Osteocyte (in vitro differentiated cells): ENCODE measurements at regions not wholly inside any gene's neighbourhood (a gene's known extent, or its start where the extent isn't known, plus 50 kb on each side); places are given as distances from the start of the nearest gene placed in this dataset.

ENCODE experiments used
- DNase-seq: peaks from one replicate; pipeline ENCODE4 v3.0.0; 2021; ENCODE audit warnings: mixed read lengths; ENCODE audit not compliant: unreplicated experiment; ENCODE audit errors: extremely low spot score
- H3K27ac Mint-ChIP-seq: one replicate; pipeline ENCODE4 v1.8.0; 2021; ENCODE audit warnings: mild to moderate bottlenecking, mixed read lengths; ENCODE audit not compliant: unreplicated experiment
- H3K27me3 Mint-ChIP-seq: one replicate; pipeline ENCODE4 v1.8.0; 2021; ENCODE audit warnings: mixed read lengths; ENCODE audit not compliant: unreplicated experiment
- H3K36me3 Mint-ChIP-seq: one replicate; pipeline ENCODE4 v1.8.0; 2021; ENCODE audit warnings: mixed read lengths; ENCODE audit not compliant: unreplicated experiment
- H3K4me1 Mint-ChIP-seq: one replicate; pipeline ENCODE4 v1.8.0; 2021; ENCODE audit warnings: mixed read lengths; ENCODE audit not compliant: unreplicated experiment
- H3K4me3 Mint-ChIP-seq: one replicate; pipeline ENCODE4 v1.8.0; 2021; ENCODE audit warnings: mild to moderate bottlenecking, moderate library complexity, mixed read lengths; ENCODE audit not compliant: unreplicated experiment
- H3K9me3 Mint-ChIP-seq: one replicate; pipeline ENCODE4 v1.8.0; 2021; ENCODE audit warnings: mixed read lengths; ENCODE audit not compliant: unreplicated experiment
- TF ChIP-seq, protein P1 (sequence below): fragments of 200-600 bp; sonication (generic); IDR thresholded peaks from 2 replicates; pipeline ENCODE4 v1.5.0; 2021; ENCODE audit warnings: antibody characterized with exemption, mild to moderate bottlenecking, moderate library complexity

DNA sequence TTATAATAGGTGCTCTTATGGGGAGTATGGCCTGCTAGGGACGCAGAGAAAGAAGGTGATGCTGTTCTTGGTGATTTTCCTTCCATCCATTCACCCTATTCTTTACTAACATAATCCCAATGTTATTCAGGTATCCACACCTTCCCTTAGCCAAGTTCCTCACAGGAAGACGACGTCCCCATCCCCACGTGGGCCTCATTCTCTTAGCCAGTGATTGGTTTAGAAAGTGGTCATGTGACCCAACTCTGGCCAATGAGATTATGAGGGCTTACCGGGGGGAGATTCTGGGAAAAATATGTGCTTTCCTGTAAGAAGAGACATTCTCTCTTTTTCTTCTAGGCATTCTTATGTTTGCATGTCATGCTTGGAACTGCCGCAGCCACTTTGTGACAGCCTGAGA, 474.7 kb downstream of the HAPSTR1 start:
- Mint-ChIP-seq H3K36me3 (no peaks in the 10 kb centered on the region), H3K4me3 (no peak overlapping the region), H3K4me1 (no peaks in the 10 kb centered on the region), H3K9me3 (peaks cover 13% of the 10 kb centered on the region), H3K27me3 (no peaks in the 10 kb centered on the region), H3K27ac (no peak overlapping the region)
- TF ChIP-seq, protein P1, sequence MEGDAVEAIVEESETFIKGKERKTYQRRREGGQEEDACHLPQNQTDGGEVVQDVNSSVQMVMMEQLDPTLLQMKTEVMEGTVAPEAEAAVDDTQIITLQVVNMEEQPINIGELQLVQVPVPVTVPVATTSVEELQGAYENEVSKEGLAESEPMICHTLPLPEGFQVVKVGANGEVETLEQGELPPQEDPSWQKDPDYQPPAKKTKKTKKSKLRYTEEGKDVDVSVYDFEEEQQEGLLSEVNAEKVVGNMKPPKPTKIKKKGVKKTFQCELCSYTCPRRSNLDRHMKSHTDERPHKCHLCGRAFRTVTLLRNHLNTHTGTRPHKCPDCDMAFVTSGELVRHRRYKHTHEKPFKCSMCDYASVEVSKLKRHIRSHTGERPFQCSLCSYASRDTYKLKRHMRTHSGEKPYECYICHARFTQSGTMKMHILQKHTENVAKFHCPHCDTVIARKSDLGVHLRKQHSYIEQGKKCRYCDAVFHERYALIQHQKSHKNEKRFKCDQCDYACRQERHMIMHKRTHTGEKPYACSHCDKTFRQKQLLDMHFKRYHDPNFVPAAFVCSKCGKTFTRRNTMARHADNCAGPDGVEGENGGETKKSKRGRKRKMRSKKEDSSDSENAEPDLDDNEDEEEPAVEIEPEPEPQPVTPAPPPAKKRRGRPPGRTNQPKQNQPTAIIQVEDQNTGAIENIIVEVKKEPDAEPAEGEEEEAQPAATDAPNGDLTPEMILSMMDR: no peak
- no peak for DNase-seq

DNA sequence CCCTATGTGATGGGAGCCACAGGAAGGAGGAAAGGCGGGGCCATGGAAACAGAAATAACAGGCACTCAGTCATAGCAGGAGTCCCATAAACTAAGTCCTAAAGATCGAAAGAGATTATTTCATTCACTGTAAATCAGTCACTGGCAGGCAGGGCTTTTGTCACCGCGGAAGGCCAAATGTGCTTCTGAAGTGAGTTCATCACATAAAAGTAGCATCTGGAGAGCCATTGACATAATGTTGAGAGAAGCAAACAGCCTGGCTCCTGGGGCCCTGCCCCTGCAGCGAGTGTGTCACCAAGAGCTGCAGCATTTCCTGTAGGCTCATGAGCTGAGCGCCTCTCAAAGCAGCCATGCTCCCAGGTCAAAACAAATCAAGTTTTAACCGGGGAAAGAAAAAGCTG, 476.2 kb downstream of the HAPSTR1 start:
- Mint-ChIP-seq H3K9me3 (peaks cover 13% of the 10 kb centered on the region), H3K27me3 (no peaks in the 10 kb centered on the region), H3K4me1 (no peaks in the 10 kb centered on the region), H3K36me3 (no peaks in the 10 kb centered on the region), H3K27ac (no peak overlapping the region), H3K4me3 (no peak overlapping the region)
- no peak for DNase-seq
- TF ChIP-seq, protein P1: no peak

DNA sequence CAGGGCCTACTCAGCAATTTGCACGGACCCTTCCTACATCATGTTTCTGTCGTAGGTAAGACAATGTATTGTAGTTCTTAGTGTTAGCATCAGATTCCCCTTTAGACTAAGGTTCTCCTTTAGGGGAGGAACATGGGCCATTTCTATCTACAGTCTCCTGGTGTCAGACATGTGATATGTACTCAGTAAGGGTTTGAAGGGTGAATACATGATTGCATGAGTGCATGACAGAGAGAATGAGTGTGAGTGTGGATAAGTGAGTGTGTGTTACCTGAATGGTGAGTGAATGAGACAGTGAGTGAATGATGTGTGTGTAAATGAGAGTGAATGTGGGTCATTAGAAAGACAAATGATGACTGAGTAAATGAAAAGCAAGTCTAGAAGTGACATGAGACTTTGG, 476.8 kb downstream of the HAPSTR1 start:
- no peaks in the 10 kb centered on the region for H3K4me1 Mint-ChIP-seq
- TF ChIP-seq, protein P1: no peak

DNA sequence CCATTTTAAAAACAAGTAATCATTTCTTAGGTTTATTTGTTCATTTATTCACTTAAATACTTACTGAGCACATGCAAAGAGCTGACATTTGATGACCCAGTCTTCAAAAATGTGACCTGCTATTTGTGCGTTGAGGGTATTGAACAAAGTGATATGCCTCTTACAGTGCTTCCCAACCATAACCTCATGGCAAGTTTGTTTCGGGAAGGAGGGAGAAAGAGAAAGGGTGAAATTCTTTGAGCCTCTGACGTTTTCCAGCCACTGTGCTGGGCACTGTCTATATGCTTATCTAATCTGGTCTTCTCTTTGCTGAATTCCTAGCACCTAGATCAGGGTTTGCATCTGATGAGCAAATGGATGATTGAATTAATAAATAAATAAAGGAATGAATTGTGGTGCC, 479.1 kb downstream of the HAPSTR1 start:
- Mint-ChIP-seq H3K27me3 (no peaks in the 10 kb centered on the region), H3K27ac (no peak overlapping the region), H3K36me3 (no peaks in the 10 kb centered on the region), H3K4me1 (no peaks in the 10 kb centered on the region), H3K4me3 (no peak overlapping the region), H3K9me3 (peaks cover 9% of the 10 kb centered on the region)
- no peak for DNase-seq
- TF ChIP-seq, protein P1: no peak

More for the DNA sequence above, 476.8 kb downstream of the HAPSTR1 start:
- no peak for DNase-seq
- no peak overlapping the region for H3K27ac Mint-ChIP-seq
- H3K9me3 Mint-ChIP-seq: peaks cover 9% of the 10 kb centered on the region
- H3K36me3 Mint-ChIP-seq: no peaks in the 10 kb centered on the region
- H3K4me3 Mint-ChIP-seq: no peak overlapping the region
- no peaks in the 10 kb centered on the region for H3K27me3 Mint-ChIP-seq

DNA sequence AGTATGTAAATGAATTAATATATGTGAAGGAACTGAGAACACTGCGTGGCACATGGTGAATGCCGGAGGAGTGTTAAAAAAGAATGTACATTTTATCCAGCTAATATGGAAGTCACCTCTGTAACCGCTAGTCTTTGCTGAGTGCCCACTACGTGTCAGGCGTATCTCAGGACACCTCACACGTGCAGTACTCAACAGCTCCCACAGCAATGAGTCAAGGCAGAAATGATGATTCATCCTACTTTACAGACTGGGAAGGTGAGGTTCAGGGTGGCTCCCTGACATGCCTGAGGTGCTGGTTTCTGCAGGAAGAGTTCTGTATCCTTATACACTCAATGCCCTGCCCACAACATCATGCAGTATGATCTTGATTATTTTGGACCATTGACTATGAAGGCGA, 487.0 kb downstream of the HAPSTR1 start:
- TF ChIP-seq, protein P1: no peak
- H3K4me1 Mint-ChIP-seq: no peaks in the 10 kb centered on the region
- no peak overlapping the region for H3K27ac Mint-ChIP-seq
- peaks cover 31% of the 10 kb centered on the region for H3K9me3 Mint-ChIP-seq
- no peak overlapping the region for H3K4me3 Mint-ChIP-seq
- no peak for DNase-seq
- H3K36me3 Mint-ChIP-seq: no peaks in the 10 kb centered on the region
- no peaks in the 10 kb centered on the region for H3K27me3 Mint-ChIP-seq
